K562 (cell line): ENCODE measurements at regions not wholly inside any gene's neighbourhood (a gene's known extent, or its start where the extent isn't known, plus 50 kb on each side); places are given as distances from the start of the nearest gene placed in this dataset.
A peak's percentile ranks its signal among the peaks of the same experiment; 100 is the strongest.

Source experiments
- ARID2 ChIP-seq: fragments of 450-650 bp; IDR thresholded peaks from 2 replicates; pipeline ENCODE4 v1.6.1; 2017; ENCODE audit warnings: antibody characterized with exemption, mild to moderate bottlenecking
- BRD9 ChIP-seq: fragments of 450-650 bp; IDR thresholded peaks from 2 replicates; pipeline ENCODE4 v1.6.1; 2018; ENCODE audit warnings: low read depth; ENCODE audit not compliant: partially characterized antibody
- CEBPB ChIP-seq: fragments of 450-650 bp; IDR thresholded peaks from 2 replicates; pipeline ENCODE4 v1.6.1; 2016; ENCODE audit warnings: missing genetic modification characterization, missing compliant biosample characterization
- CTCF ChIP-seq, 3 experiments: IDR thresholded peaks in 2 of 3; conservative IDR thresholded peaks in 1 of 3; 2 replicates each; pipeline ENCODE4 v1.5.1; 2011 to 2012; ENCODE audit warnings: low read length in 3 of 3, mild to moderate bottlenecking in 3 of 3, control low read depth in 2 of 3, improper control_type of control experiment in 1 of 3, inconsistent platforms in 1 of 3, low read depth in 1 of 3, mixed read lengths in 1 of 3, moderate library complexity in 1 of 3; ENCODE audit not compliant: insufficient read depth in 2 of 3
- KDM2B ChIP-seq: fragments of 250-450 bp; sonication (Bioruptor Pico); IDR thresholded peaks from 2 replicates; pipeline ENCODE4 v1.8.0; 2021; ENCODE audit warnings: mild to moderate bottlenecking, moderate library complexity
- MCM5 ChIP-seq: fragments of 450-650 bp; IDR thresholded peaks from 2 replicates; pipeline ENCODE4 v1.6.1; 2016; ENCODE audit warnings: low read depth
- MXD1 ChIP-seq: fragments of 250-450 bp; sonication (Bioruptor Pico); IDR thresholded peaks from 2 replicates; pipeline ENCODE4 v1.8.0; 2021; ENCODE audit warnings: borderline replicate concordance, mild to moderate bottlenecking, moderate library complexity; ENCODE audit not compliant: poor library complexity, severe bottlenecking
- NCOR1 ChIP-seq: fragments of 450-650 bp; IDR thresholded peaks from 2 replicates; pipeline ENCODE4 v1.6.1; 2016; ENCODE audit warnings: mild to moderate bottlenecking, moderate library complexity
- SRSF1 ChIP-seq: fragments of 200-400 bp; formaldehyde crosslinking; IDR thresholded peaks from 2 replicates; pipeline ENCODE4 v1.6.1; 2017; ENCODE audit warnings: mild to moderate bottlenecking, low read depth, low read length, moderate library complexity
- XRCC5 ChIP-seq: fragments of 200-400 bp; formaldehyde crosslinking; IDR thresholded peaks from 2 replicates; pipeline ENCODE4 v1.6.1; 2017; ENCODE audit warnings: low read depth, mild to moderate bottlenecking, low read length
- ZBTB1 ChIP-seq: sonication (generic); formaldehyde crosslinking; IDR thresholded peaks from 2 replicates; pipeline ENCODE4 v1.8.1; 2023; ENCODE audit warnings: missing genetic modification reagents, low read depth, mild to moderate bottlenecking, borderline replicate concordance
- ZEB2 ChIP-seq: fragments of 450-650 bp; IDR thresholded peaks from 2 replicates; pipeline ENCODE4 v1.6.1; 2016
- ZHX1 ChIP-seq: fragments of 150-350 bp; conservative IDR thresholded peaks from 2 replicates; pipeline ENCODE4 v1.6.1; 2014; ENCODE audit warnings: low read length
- ZNF133 ChIP-seq: fragments of 250-450 bp; sonication (Bioruptor Pico); IDR thresholded peaks from 2 replicates; pipeline ENCODE4 v1.4.0; 2020; ENCODE audit warnings: mild to moderate bottlenecking
- ZNF174 ChIP-seq: fragments of 250-450 bp; sonication (Bioruptor Pico); IDR thresholded peaks from 2 replicates; pipeline ENCODE4 v1.4.0; 2020; ENCODE audit warnings: mild to moderate bottlenecking
- ZNF212 ChIP-seq: fragments of 450-650 bp; formaldehyde crosslinking; IDR thresholded peaks from 2 replicates; pipeline ENCODE4 v1.4.0; 2020; ENCODE audit warnings: mild to moderate bottlenecking
- ZNF511 ChIP-seq: sonication (generic); formaldehyde crosslinking; IDR thresholded peaks from 2 replicates; pipeline ENCODE4 v1.8.0; 2022; ENCODE audit warnings: mild to moderate bottlenecking, missing genetic modification reagents
- ZNF668 ChIP-seq: fragments of 250-450 bp; sonication (Bioruptor Pico); IDR thresholded peaks from 2 replicates; pipeline ENCODE4 v1.8.0; 2022; ENCODE audit warnings: mild to moderate bottlenecking, inconsistent platforms
- ZNF717 ChIP-seq: fragments of 250-450 bp; sonication (Bioruptor Pico); IDR thresholded peaks from 2 replicates; pipeline ENCODE4 v1.5.0; 2021
- ZNF766 ChIP-seq: fragments of 200-800 bp; sonication (Bioruptor generic); conservative IDR thresholded peaks from 2 replicates; pipeline ENCODE4 v1.6.1; 2016; ENCODE audit warnings: missing genetic modification characterization, missing compliant biosample characterization
- TF ChIP-seq, protein P1 (sequence below): fragments of 450-650 bp; IDR thresholded peaks from 2 replicates; pipeline ENCODE4 v1.6.1; 2016
- TF ChIP-seq, protein P2 (sequence below): fragments of 250-450 bp; sonication (Bioruptor Pico); IDR thresholded peaks from 2 replicates; pipeline ENCODE4 v1.4.0; 2020; ENCODE audit warnings: mild to moderate bottlenecking

DNA sequence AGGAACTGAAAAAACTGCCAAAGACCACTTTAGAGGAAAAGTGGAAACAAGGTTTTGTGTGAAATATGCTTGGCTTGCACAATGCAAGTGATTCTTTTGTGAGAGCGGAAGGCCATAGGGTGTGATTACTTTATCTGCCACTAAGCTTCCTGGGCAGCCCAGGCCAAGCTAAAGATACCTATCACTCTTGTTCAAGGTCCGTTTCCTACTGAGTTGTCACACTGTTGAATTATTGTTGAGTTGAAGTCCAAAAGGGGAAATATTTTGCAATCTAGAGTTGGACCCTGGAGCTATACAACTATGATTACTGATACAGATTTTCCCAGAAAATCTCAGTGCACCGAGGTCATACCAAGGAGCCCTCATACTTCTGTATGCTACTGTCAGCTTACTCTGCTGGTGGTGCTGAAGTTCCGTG, 72.7 kb upstream of the CTAGE1 start (continued):
- no peak for TF ChIP-seq ZHX1
- TF ChIP-seq ZNF133 (CRISPR knock-in tag): no peak
- peak; percentile 67 for TF ChIP-seq CEBPB (tag)
- TF ChIP-seq MXD1 (CRISPR knock-in tag): no peak
- TF ChIP-seq, protein P1, sequence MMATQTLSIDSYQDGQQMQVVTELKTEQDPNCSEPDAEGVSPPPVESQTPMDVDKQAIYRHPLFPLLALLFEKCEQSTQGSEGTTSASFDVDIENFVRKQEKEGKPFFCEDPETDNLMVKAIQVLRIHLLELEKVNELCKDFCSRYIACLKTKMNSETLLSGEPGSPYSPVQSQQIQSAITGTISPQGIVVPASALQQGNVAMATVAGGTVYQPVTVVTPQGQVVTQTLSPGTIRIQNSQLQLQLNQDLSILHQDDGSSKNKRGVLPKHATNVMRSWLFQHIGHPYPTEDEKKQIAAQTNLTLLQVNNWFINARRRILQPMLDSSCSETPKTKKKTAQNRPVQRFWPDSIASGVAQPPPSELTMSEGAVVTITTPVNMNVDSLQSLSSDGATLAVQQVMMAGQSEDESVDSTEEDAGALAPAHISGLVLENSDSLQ: peak; percentile 46
- no peak for TF ChIP-seq XRCC5
- TF ChIP-seq MCM5: no peak
- TF ChIP-seq SRSF1: no peak
- TF ChIP-seq, protein P2, sequence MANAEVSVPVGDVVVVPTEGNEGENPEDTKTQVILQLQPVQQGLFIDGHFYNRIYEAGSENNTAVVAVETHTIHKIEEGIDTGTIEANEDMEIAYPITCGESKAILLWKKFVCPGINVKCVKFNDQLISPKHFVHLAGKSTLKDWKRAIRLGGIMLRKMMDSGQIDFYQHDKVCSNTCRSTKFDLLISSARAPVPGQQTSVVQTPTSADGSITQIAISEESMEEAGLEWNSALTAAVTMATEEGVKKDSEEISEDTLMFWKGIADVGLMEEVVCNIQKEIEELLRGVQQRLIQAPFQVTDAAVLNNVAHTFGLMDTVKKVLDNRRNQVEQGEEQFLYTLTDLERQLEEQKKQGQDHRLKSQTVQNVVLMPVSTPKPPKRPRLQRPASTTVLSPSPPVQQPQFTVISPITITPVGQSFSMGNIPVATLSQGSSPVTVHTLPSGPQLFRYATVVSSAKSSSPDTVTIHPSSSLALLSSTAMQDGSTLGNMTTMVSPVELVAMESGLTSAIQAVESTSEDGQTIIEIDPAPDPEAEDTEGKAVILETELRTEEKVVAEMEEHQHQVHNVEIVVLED (CRISPR knock-in tag): no peak
- TF ChIP-seq ZNF668: no peak
- peak in 2 of 3 experiments; percentile 32 to 37; a peak in 2 of 6 replicates for TF ChIP-seq CTCF (IDR thresholded peaks at IDR 0.05 in 2 of 3, conservative IDR thresholded peaks at IDR 0.05 in 1 of 3; ENCODE audit: insufficient read depth in 2 of 3, low read depth in 1 of 3, low read length in 3 of 3)
- TF ChIP-seq BRD9: no peak
- no peak for TF ChIP-seq ZNF511 (CRISPR knock-in tag)
- no peak for TF ChIP-seq ZNF717 (CRISPR knock-in tag)
- TF ChIP-seq ZNF174 (CRISPR knock-in tag): no peak
- no peak for TF ChIP-seq ZEB2
- TF ChIP-seq ZNF766 (CRISPR knock-in tag): 0 out of 2 replicates have a peak, but pooled peaks have one; percentile 9
- TF ChIP-seq ARID2: no peak
- TF ChIP-seq KDM2B (CRISPR knock-in tag): no peak
- TF ChIP-seq ZNF212: no peak
- TF ChIP-seq ZBTB1 (CRISPR knock-in tag): no peak
- TF ChIP-seq NCOR1: no peak
